OCI-LY1 (cell line): ENCODE measurements at regions not wholly inside any gene's neighbourhood (a gene's known extent, or its start where the extent isn't known, plus 50 kb on each side); places are given as distances from the start of the nearest gene placed in this dataset.

Experiments
- EZH2 ChIP-seq: fragments of 200-600 bp; sonication (generic), shearing (Covaris generic); IDR thresholded peaks from 2 replicates; pipeline ENCODE4 v1.8.0; 2017; ENCODE audit warnings: borderline replicate concordance, mixed run types, mild to moderate bottlenecking, antibody characterized with exemption, low read length, moderate library complexity, mixed read lengths
- TF ChIP-seq, protein P1 (sequence below): fragments of 200-600 bp; sonication (generic), shearing (Covaris generic); IDR thresholded peaks from 2 replicates; pipeline ENCODE4 v1.5.1; 2017; ENCODE audit warnings: mild to moderate bottlenecking, antibody characterized with exemption, low read length, moderate library complexity, mixed read lengths

DNA sequence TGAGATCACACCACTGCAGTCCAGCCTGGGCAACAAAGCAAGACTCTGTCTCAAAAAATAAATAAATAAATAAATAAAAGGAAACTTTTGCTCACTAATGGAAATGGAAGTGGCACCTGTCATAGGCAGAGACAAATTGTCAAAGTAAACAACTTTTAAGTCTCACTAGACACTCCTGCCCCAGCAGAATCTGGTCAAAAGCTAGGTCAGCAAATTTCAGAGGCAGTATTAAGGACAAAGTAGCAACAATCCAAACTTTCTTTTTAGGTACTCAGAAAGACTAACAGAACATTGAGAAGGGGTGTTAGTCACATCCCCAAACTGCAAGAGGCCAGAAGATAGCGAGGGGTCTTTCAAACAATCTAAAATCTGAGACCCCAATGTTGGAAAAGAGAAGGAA, 101.4 kb upstream of the MSX2 start:
- TF ChIP-seq, protein P1, sequence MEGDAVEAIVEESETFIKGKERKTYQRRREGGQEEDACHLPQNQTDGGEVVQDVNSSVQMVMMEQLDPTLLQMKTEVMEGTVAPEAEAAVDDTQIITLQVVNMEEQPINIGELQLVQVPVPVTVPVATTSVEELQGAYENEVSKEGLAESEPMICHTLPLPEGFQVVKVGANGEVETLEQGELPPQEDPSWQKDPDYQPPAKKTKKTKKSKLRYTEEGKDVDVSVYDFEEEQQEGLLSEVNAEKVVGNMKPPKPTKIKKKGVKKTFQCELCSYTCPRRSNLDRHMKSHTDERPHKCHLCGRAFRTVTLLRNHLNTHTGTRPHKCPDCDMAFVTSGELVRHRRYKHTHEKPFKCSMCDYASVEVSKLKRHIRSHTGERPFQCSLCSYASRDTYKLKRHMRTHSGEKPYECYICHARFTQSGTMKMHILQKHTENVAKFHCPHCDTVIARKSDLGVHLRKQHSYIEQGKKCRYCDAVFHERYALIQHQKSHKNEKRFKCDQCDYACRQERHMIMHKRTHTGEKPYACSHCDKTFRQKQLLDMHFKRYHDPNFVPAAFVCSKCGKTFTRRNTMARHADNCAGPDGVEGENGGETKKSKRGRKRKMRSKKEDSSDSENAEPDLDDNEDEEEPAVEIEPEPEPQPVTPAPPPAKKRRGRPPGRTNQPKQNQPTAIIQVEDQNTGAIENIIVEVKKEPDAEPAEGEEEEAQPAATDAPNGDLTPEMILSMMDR, result no peak
- no peak for TF ChIP-seq EZH2
